ENCODE measurements at regions not wholly inside any gene's neighbourhood (a gene's known extent, or its start where the extent isn't known, plus 50 kb on each side); places are given as distances from the start of the nearest gene placed in this dataset.

- TF ChIP-seq ZNF462 (CRISPR knock-in tag; IDR thresholded peaks at IDR 0.05), result no peak
These were observed 618.0 kb downstream of the NYAP2 start (continued) for GRCh38 chr2:226017537-226017936.

- Histone ChIP-seq H2AFZ (no peak overlapping the region), H3K9me2 (ENCODE audit: insufficient read depth) (peaks cover 9% of the 10 kb centered on the region), H3K36me3 (ENCODE audit: insufficient read depth) (no peaks in the 10 kb centered on the region; the same call in 1 of the 2 replicates), H3K79me2 (replicated peaks; ENCODE audit: insufficient read depth) (no peaks in the 10 kb centered on the region), H3K27ac (ENCODE audit: low read depth) (no peak overlapping the region), H3K4me1 (ENCODE audit: insufficient read depth) (peaks cover 8% of the 10 kb centered on the region), H3K27me3 (ENCODE audit: insufficient read depth) (no peaks in the 10 kb centered on the region), H3K4me3 (no peak overlapping the region), H3F3A (replicated peaks; ENCODE audit: low read depth) (no peaks in the 10 kb centered on the region), H4K20me1 (replicated peaks; ENCODE audit: insufficient read depth) (no peaks in the 10 kb centered on the region), H3K4me2 (no peak overlapping the region)
- no peak for ATAC-seq
- Mint-ChIP-seq H3K36me3 (ENCODE audit: low read depth) (peaks cover 23% of the 10 kb centered on the region), H3K27me3 (ENCODE audit: insufficient read depth, low read depth, poor library complexity) (peaks cover 1% of the 10 kb centered on the region), H3K27ac (no peak overlapping the region), H3K4me3 (no peak overlapping the region), H3K9me3 (peaks cover 26% of the 10 kb centered on the region), H3K4me1 (peaks cover 6% of the 10 kb centered on the region; the same call in 2 of the 3 replicates)
- no peak for DNase-seq (ENCODE audit: low spot score)
- TF ChIP-seq CREB1 (CRISPR knock-in tag; IDR thresholded peaks at IDR 0.05; ENCODE audit: low read depth) (no peak), ZNF114 (CRISPR knock-in tag; IDR thresholded peaks at IDR 0.05) (no peak), ZNF462 (CRISPR knock-in tag; IDR thresholded peaks at IDR 0.05) (no peak), REST (IDR thresholded peaks at IDR 0.05; ENCODE audit: unreplicated experiment) (no peak)
These were observed 617.6 kb downstream of the NYAP2 start for GRCh38 chr2:226017107-226017506.
